ENCODE measurements at regions not wholly inside any gene's neighbourhood (a gene's known extent, or its start where the extent isn't known, plus 50 kb on each side); places are given as distances from the start of the nearest gene placed in this dataset.
A peak's percentile ranks its signal among the peaks of the same experiment; 100 is the strongest.

DNA sequence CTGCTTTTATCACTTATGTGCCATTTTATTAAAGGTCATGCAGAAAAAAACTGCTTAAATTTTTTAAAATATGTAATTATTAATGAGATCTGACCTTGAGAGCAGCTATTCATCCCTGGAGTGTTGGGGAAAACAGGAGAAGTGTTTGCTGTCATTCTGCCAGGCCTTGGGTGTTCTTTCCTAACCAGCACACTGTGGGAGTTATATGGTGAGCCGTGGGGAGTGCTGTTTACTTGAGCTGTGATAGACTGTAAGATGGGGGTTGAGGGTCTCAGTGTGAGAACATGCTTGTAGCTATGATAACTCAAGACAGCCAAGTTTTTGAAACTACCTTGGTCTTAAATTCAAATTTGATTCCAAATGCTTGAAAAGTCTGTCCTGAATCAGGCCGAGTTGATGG lies 101.3 kb upstream of the ARHGAP28 start:
- peaks cover 0 to 2% (median 0%) of the 10 kb centered on the region in 9 donors for H3K9me3 Mint-ChIP-seq
- ATAC-seq = no peak
- no peaks in the 10 kb centered on the region for H3K4me1 Mint-ChIP-seq
- H3K36me3 Mint-ChIP-seq = no peaks in the 10 kb centered on the region
- H3K27me3 Mint-ChIP-seq = no peaks in the 10 kb centered on the region
- no peak overlapping the region for H3K4me3 Mint-ChIP-seq
- DNase-seq = no peak
- POLR2A ChIA-PET = no interaction called here
- H3K27ac Mint-ChIP-seq = no peak overlapping the region

DNA sequence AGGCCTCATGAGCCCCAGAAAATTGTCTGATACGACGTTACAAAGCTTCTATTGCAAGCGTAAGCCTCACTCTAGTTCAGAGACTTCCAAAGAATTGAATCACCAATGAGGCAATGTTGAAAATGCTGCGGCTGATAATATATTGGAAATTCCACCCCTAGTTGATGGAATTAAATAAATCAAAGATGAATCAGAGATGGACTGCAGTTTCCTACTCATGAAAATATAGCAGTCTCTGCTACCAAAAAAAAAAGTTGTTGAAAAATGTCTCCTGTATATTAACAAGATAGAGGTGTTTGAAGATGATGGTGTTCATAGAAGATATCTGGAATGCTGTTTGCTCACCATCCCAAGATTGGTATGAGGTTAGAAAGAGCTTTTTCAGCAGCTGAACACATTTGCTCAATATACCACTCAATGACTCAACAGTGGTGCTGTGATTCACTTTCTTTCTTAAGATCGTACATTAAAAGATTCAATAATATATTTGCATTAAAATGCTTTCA lies 99.8 kb upstream of the ARHGAP28 start:
- ATAC-seq (no peak), DNase-seq (no peak)
- H3K9me3 Mint-ChIP-seq = peaks cover 0 to 11% (median under 1%) of the 10 kb centered on the region in 9 donors
- no peak overlapping the region for H3K27ac Mint-ChIP-seq
- POLR2A ChIA-PET = no interaction called here
- H3K27me3 Mint-ChIP-seq = peaks cover 0 to under 1% (median 0%) of the 10 kb centered on the region in 5 donors
- H3K4me3 Mint-ChIP-seq = no peak overlapping the region
- no peaks in the 10 kb centered on the region for H3K36me3 Mint-ChIP-seq
- no peaks in the 10 kb centered on the region for H3K4me1 Mint-ChIP-seq

DNA sequence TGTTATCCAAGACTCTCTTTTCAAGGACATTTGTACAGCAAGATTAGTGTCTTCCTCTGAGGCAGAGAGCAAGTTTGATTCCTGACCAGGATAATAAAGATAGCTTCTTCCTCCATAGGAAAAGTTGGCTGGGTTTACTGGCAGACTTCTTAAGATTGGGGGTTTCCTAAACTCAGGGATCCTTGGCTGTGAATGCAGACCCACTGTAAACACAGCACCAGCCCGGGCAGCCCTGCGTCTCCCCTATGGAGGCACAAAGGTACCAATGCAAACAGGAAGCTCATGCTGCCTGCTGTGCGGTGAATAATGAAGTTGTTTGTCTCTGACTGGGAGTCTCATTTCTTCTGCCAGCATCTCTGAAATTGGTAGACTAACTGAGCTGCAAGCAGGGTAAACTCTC lies 96.2 kb upstream of the ARHGAP28 start:
- DNase-seq (no peak), ATAC-seq (no peak)
- Mint-ChIP-seq H3K27me3 (peaks cover 0 to 6% (median 0%) of the 10 kb centered on the region in 5 donors), H3K36me3 (no peaks in the 10 kb centered on the region), H3K9me3 (peaks cover 0 to 25% (median 3%) of the 10 kb centered on the region in 9 donors), H3K4me3 (no peak overlapping the region), H3K4me1 (peaks cover 0 to 2% (median 0%) of the 10 kb centered on the region in 4 donors), H3K27ac (no peak overlapping the region)
- POLR2A ChIA-PET = no interaction called here

DNA sequence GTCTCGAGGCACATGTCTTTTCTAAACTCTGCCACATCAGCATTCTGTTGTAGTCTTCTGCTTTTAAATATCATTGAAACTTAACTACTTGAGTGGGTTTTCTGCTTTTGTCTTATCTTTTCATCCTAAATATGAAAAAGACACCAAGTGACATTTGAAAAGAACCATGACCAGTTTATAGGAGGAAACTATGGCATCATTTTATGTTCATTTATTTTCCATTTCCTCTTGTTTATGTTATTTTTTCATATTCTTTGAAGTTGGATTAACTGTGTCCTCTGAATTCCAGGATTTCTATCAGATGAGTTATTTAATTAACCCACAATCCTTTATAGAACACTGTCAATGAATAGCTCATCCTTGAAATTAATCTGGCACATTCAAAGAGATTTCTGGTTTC lies 93.4 kb upstream of the ARHGAP28 start:
- Mint-ChIP-seq H3K4me3 (no peak overlapping the region), H3K36me3 (no peaks in the 10 kb centered on the region), H3K27ac (no peak overlapping the region), H3K9me3 (peaks cover 0 to 25% (median 3%) of the 10 kb centered on the region in 9 donors), H3K4me1 (peaks cover 0 to 2% (median 0%) of the 10 kb centered on the region in 4 donors), H3K27me3 (peaks cover 0 to 6% (median 0%) of the 10 kb centered on the region in 5 donors)
- POLR2A ChIA-PET = no interaction called here
- ATAC-seq (no peak), DNase-seq (no peak)

DNA sequence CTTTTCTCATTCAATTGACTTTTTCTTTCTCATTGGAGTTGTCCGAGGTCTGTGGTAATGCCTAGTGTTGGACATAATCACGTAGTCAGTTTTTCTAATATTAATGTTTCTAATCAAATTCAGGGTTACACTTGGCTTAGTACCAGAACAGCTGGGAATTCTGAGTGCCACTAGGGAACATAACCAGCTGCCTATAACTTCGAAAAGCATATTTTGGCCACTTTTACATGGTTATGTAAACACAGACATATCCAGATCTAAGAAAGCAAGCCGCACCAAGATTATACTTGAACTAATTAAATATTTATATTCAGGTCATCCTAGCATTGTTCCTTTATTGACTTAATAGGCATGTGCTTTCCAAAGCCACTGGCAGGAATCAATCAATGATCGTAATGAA lies 91.1 kb upstream of the ARHGAP28 start:
- Mint-ChIP-seq H3K36me3 (no peaks in the 10 kb centered on the region), H3K4me1 (peaks cover 0 to 2% (median 0%) of the 10 kb centered on the region in 4 donors), H3K9me3 (peaks cover 0 to 25% (median 4%) of the 10 kb centered on the region in 9 donors), H3K27ac (no peak overlapping the region), H3K27me3 (peaks cover 0 to 6% (median 0%) of the 10 kb centered on the region in 5 donors), H3K4me3 (no peak overlapping the region)
- POLR2A ChIA-PET = no interaction called here
- DNase-seq (no peak), ATAC-seq (no peak)

DNA sequence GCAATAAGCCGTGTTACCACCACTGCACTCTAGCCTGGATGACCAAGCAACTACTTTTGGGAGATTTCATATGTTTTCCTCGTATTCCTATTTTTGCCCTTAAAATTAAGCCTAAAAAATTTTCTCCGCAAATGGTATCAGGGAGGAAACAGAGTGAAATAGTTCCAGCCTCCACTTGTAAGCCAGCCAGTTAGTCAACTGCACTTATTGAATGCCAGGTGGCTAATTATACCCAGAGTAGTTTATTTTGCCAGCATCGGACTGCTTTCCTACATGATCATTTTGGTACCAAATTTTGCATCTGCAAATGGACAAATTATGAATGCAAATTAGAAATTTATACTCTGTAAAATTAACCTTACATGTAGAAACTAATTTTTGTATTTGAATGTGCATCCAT lies 90.2 kb upstream of the ARHGAP28 start:
- Mint-ChIP-seq H3K27ac (no peak overlapping the region), H3K9me3 (peaks cover 0 to 19% (median 4%) of the 10 kb centered on the region in 9 donors), H3K36me3 (no peaks in the 10 kb centered on the region), H3K27me3 (peaks cover 0 to 6% (median 0%) of the 10 kb centered on the region in 5 donors), H3K4me1 (peaks cover 0 to 2% (median 0%) of the 10 kb centered on the region in 4 donors), H3K4me3 (no peak overlapping the region)
- ATAC-seq (no peak), DNase-seq (no peak)
- POLR2A ChIA-PET = no interaction called here

DNA sequence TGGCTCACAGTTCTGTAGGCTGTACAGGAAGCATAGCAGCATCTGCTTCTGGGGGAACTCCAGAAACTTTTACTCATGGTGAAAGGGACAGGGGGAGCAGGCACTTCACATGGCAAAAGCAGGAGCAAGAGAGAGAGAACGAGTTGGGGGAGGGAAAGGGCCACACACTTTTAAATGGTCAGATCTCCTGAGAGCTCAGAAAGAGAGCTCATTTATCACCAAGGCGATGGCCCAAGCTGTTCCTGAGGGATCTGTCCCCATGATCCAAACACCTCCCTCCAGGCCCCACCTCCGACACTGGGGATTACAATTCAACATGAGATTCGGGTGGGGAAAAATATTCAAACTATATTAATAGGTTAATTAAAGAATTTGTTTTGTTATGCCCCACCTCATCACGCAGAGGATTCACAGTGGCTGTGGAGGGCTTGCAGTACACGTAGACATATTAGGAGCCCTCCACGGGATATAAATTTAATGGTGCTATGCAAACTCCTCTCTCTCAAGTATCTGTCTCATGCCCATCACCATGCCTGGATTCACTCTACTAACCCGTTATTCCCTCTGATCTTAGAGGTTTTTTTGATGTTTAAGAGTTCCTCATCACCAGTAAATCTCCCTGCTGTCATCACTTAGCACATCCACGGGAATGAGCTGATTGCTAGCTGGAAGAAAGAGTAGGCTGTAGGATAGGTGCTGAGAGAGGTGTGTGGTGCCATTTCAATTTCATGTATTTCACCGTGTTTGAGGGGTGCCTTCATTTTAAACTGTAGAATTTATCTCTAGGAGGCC lies 84.5 kb upstream of the ARHGAP28 start:
- DNase-seq = no peak
- Mint-ChIP-seq H3K4me3 (no peak overlapping the region), H3K36me3 (peaks cover 0 to 5% (median 0%) of the 10 kb centered on the region in 3 donors), H3K4me1 (peaks cover 0 to 2% (median 0%) of the 10 kb centered on the region in 4 donors), H3K27ac (no peak overlapping the region), H3K9me3 (peaks cover 0 to 14% (median 7%) of the 10 kb centered on the region in 9 donors), H3K27me3 (peaks cover 0 to 21% (median 6%) of the 10 kb centered on the region in 5 donors)
- POLR2A ChIA-PET = no interaction called here
- no peak for ATAC-seq

DNA sequence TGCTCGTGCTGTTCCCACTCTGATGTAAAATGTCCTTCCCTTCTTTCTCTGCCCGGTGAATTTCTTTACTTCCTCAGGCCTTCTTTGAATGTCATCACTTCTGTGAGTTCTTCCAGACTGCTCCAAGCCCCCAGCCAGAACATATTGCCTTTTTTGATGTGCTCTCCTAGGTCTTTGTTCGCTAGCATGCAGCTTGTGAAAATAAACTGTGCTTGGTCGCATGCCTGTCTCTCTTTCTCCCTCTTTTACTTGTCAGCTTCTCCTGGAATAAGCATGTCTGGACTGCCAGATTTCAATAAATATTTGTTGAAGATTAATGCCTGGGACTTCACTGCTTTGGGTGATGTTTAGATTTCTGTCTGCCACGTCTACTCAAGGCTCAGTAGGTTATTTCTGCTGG lies 82.7 kb upstream of the ARHGAP28 start:
- peaks cover 0 to 24% (median 6%) of the 10 kb centered on the region in 5 donors for H3K27me3 Mint-ChIP-seq

DNA sequence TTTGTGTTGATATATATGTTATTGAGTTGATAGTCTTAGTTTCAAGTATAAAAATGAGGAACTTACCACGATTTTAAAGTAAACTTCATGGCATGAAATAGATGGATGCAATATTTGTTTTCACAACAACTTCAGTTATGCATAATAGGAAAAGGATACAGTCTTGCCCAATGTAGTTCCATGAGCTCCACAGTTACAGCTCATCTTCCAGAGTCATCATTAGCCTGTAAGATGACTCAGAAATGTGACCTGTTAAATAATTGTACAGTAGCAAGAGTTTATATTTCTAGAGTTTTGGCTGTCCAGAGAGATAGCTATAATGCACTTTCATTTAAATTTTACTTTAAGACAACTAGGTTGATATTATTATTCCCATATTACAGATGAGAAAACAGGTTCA lies 80.9 kb upstream of the ARHGAP28 start:
- Mint-ChIP-seq H3K27ac (no peak overlapping the region), H3K4me1 (peaks cover 0 to 2% (median 0%) of the 10 kb centered on the region in 4 donors), H3K9me3 (peaks cover 0 to 29% (median 8%) of the 10 kb centered on the region in 9 donors), H3K27me3 (peaks cover 0 to 34% (median 6%) of the 10 kb centered on the region in 5 donors), H3K4me3 (no peak overlapping the region), H3K36me3 (peaks cover 0 to 5% (median 0%) of the 10 kb centered on the region in 3 donors)
- POLR2A ChIA-PET = no interaction called here
- ATAC-seq (no peak), DNase-seq (no peak)

More for the DNA sequence above, 82.7 kb upstream of the ARHGAP28 start:
- peaks cover 0 to 5% (median 0%) of the 10 kb centered on the region in 3 donors for H3K36me3 Mint-ChIP-seq
- POLR2A ChIA-PET = no interaction called here
- ATAC-seq (no peak), DNase-seq (no peak)
- H3K9me3 Mint-ChIP-seq = peaks cover 0 to 14% (median 7%) of the 10 kb centered on the region in 9 donors
- H3K27ac Mint-ChIP-seq = no peak overlapping the region
- no peak overlapping the region for H3K4me3 Mint-ChIP-seq
- peaks cover 0 to 2% (median 0%) of the 10 kb centered on the region in 4 donors for H3K4me1 Mint-ChIP-seq

DNA sequence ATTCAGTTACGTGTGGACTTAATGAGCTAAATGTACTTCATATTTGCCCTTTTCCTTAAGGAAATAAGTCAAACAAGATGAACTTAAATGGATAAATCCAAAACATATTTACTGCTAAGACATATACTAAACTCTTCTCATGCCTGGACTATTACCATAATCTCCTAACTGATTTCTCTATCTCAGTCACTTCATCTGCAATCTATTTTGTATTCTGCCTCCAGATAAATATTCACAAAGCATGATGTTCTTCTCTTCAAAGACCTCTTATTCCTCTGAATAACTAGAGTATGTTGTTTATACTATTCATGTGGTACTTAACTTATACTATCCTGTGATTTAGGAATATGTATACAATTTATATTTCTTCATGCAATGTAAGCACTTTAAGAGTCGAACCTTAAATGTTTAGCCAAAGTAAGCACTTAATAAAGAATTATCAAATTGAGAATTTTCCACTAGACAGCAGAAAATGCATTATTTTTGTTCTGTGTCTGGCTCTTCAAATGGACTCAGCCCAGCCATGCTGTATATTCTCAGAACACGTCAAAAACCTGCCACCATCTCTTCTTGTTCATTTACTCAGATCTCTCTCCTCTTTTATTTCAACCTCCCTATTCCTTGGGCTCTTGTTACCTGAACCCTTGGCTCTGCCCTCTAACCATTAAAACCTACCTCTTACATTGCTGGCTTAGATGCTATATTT lies 79.9 kb upstream of the ARHGAP28 start:
- peaks cover 0 to 34% (median 6%) of the 10 kb centered on the region in 5 donors for H3K27me3 Mint-ChIP-seq
- peaks cover 0 to 29% (median 10%) of the 10 kb centered on the region in 9 donors for H3K9me3 Mint-ChIP-seq
- H3K27ac Mint-ChIP-seq = no peak overlapping the region
- POLR2A ChIA-PET = no interaction called here
- peaks cover 0 to 5% (median 0%) of the 10 kb centered on the region in 3 donors for H3K36me3 Mint-ChIP-seq
- DNase-seq = no peak
- H3K4me1 Mint-ChIP-seq = peaks cover 0 to 2% (median 0%) of the 10 kb centered on the region in 4 donors
- ATAC-seq = no peak
- H3K4me3 Mint-ChIP-seq = no peak overlapping the region

DNA sequence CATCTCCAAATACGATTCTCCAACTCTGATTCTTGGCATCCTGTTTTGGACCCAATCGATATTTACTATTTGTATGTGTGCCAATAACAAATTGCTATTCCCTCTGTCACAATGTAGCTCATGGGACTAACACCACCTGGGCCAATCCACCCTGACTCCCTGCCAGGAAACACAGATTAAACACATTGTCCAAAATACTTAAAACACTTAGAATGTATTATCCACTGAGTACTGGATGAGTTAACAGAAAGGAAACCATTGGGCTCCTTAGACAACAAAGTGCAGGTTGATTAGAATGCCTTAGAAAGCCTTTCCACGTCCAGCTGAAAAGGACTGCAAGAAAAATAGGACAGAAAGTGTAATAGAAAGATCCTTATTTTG lies 79.4 kb upstream of the ARHGAP28 start:
- Mint-ChIP-seq H3K4me1 (peaks cover 0 to 2% (median 0%) of the 10 kb centered on the region in 4 donors), H3K27ac (no peak overlapping the region), H3K9me3 (peaks cover 0 to 29% (median 10%) of the 10 kb centered on the region in 9 donors), H3K27me3 (peaks cover 0 to 34% (median 4%) of the 10 kb centered on the region in 5 donors), H3K36me3 (peaks cover 0 to 5% (median 0%) of the 10 kb centered on the region in 3 donors), H3K4me3 (no peak overlapping the region)
- POLR2A ChIA-PET = no interaction called here
- no peak for ATAC-seq
- DNase-seq = no peak

DNA sequence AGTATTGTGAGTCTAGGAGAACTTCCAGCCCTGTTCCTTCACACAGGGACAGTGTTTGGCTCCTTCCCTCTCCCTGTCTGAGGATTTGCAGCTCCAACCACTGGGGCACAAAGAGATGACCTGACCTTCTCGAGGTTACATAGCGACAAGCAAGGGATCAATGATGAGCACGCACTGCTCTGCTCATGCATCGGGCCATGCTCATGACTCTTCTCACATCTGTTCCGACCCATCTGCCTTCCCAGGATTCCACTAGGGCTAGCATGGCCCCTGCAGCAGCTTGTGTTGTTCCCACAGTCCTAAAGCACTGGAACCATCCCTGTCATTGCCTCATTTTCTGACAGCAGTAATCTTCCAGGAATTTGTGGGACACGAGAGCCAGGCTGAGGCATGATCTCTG lies 78.8 kb upstream of the ARHGAP28 start:
- peaks cover 0 to 34% (median 4%) of the 10 kb centered on the region in 5 donors for H3K27me3 Mint-ChIP-seq
- peaks cover 0 to 1% (median 0%) of the 10 kb centered on the region in 4 donors for H3K4me1 Mint-ChIP-seq
- DNase-seq (no peak), ATAC-seq (no peak)
- H3K27ac Mint-ChIP-seq = no peak overlapping the region
- H3K9me3 Mint-ChIP-seq = peaks cover 0 to 29% (median 10%) of the 10 kb centered on the region in 9 donors
- H3K4me3 Mint-ChIP-seq = no peak overlapping the region
- peaks cover 0 to 5% (median 0%) of the 10 kb centered on the region in 3 donors for H3K36me3 Mint-ChIP-seq
- POLR2A ChIA-PET = no interaction called here

DNA sequence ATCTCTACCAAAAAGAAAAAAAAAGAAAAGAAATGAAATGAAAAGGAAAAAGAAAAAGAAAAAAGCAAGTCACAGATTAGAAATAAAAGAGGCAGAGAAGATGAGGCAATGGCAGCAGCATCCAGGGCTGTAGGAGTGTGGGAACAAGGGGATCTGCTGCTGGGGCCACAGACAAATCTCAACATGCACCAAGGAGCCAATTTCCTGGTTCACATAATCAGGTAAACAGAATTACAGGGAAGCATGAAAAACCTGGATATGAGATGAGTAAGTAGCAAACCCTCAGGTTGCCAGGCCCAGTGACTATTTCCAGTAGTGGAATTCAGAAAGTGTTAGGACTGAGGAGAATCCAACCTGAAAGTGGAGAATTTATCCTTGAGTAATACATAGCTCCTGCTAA lies 77.4 kb upstream of the ARHGAP28 start:
- H3K27ac Mint-ChIP-seq = peak overlapping the region in 1 of 10 donors; percentile 33

More for the DNA sequence above, 77.4 kb upstream of the ARHGAP28 start:
- Mint-ChIP-seq H3K4me3 (no peak overlapping the region), H3K4me1 (no peaks in the 10 kb centered on the region), H3K27me3 (peaks cover 0 to 21% (median 4%) of the 10 kb centered on the region in 5 donors), H3K36me3 (no peaks in the 10 kb centered on the region), H3K9me3 (peaks cover 0 to 16% (median 8%) of the 10 kb centered on the region in 9 donors)
- POLR2A ChIA-PET = no interaction called here
- no peak for DNase-seq
- ATAC-seq = no peak
